GM21619 (cell line): ENCODE measurements at regions not wholly inside any gene's neighbourhood (a gene's known extent, or its start where the extent isn't known, plus 50 kb on each side); places are given as distances from the start of the nearest gene placed in this dataset.
A peak's percentile ranks its signal among the peaks of the same experiment; 100 is the strongest.

Experiments used
- ATAC-seq: cut with Tn5 transposase; IDR thresholded peaks from one replicate; pipeline ENCODE4 v1.9.1; 2021; ENCODE audit not compliant: unreplicated experiment

GRCh38 chr10:121069061-121069850 is 218.1 kb downstream of the WDR11 start:
- peak; percentile 94 for ATAC-seq

GRCh38 chr10:121070275-121071070 is 219.3 kb downstream of the WDR11 start:
- no peak for ATAC-seq

- no peak for ATAC-seq
These were observed 220.7 kb downstream of the WDR11 start for GRCh38 chr10:121071901-121072300.

GRCh38 chr10:121073728-121074127 is 222.6 kb downstream of the WDR11 start:
- no peak for ATAC-seq

- ATAC-seq, result no peak
These were observed 225.9 kb downstream of the WDR11 start for GRCh38 chr10:121076776-121077715.

GRCh38 chr10:121078036-121078435 is 226.9 kb downstream of the WDR11 start:
- ATAC-seq, result no peak

GRCh38 chr10:121078672-121079102 is 227.5 kb downstream of the WDR11 start:
- no peak for ATAC-seq

- ATAC-seq, result no peak
These were observed 228.1 kb downstream of the WDR11 start for GRCh38 chr10:121079226-121079625.

- no peak for ATAC-seq
These were observed 229.2 kb downstream of the WDR11 start for GRCh38 chr10:121080281-121080891.

GRCh38 chr10:121081306-121081705 is 230.1 kb downstream of the WDR11 start:
- no peak for ATAC-seq

- ATAC-seq, result no peak
These were observed 231.8 kb downstream of the WDR11 start for GRCh38 chr10:121082984-121083383.

GRCh38 chr10:121084016-121084674 is 233.0 kb downstream of the WDR11 start:
- no peak for ATAC-seq

- ATAC-seq, result no peak
These were observed 233.5 kb downstream of the WDR11 start for GRCh38 chr10:121084675-121085070.

GRCh38 chr10:121085367-121085766 is 234.2 kb downstream of the WDR11 start:
- ATAC-seq, result no peak

GRCh38 chr10:121087129-121087528 is 236.0 kb downstream of the WDR11 start:
- no peak for ATAC-seq

- ATAC-seq, result no peak
These were observed 236.5 kb downstream of the WDR11 start for GRCh38 chr10:121087688-121088087.

- ATAC-seq, result no peak
These were observed 237.4 kb downstream of the WDR11 start for GRCh38 chr10:121088524-121088923.

- no peak for ATAC-seq
These were observed 238.3 kb downstream of the WDR11 start for GRCh38 chr10:121089434-121089833.

GRCh38 chr10:121091961-121092719 is 241.0 kb downstream of the WDR11 start:
- ATAC-seq, result no peak
